GM21576 (cell line): ENCODE measurements at regions not wholly inside any gene's neighbourhood (a gene's known extent, or its start where the extent isn't known, plus 50 kb on each side); places are given as distances from the start of the nearest gene placed in this dataset.

Experiments used
- ATAC-seq: cut with Tn5 transposase; IDR thresholded peaks from one replicate; pipeline ENCODE4 v1.9.1; 2021; ENCODE audit warnings: mild to moderate bottlenecking, moderate library complexity; ENCODE audit not compliant: unreplicated experiment

DNA sequence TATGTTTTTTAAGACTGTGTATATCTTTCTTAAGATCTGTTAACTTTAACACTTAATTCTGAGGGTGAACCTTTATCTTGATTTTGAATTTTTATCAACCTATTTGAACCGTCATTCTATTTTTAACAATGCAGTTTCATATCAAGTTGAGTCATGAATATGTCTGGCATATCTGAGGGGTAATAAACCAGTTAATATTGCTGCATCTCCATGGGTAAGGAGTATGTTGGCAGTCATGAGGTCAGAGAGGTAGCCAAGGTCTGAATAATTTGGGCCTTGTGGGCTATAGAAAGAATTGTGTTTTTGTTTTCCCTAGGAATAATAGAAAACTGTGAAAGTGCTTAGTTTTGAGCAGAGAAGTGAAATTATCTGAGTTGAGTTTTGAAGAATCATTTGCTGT, 419.0 kb downstream of the PLK2 start:
- ATAC-seq, result no peak

DNA sequence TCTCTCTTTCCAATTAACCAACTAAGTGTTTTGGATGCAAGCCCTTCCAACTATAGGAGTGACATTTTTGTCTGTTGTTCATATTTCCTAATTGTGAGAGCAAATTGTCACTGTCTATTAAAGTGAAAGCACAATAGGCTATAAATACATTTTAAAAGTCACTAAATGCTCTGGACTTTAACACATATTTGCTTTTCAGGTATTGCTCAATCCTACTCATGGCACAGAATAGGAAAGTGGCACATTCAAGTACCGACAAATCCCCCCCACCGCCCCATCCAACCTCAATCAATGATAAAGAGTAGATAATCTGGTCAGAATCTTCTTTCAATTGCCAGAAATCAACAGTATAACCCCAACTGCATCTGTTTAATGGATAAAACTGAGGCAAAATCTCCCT, 419.8 kb downstream of the PLK2 start:
- no peak for ATAC-seq

DNA sequence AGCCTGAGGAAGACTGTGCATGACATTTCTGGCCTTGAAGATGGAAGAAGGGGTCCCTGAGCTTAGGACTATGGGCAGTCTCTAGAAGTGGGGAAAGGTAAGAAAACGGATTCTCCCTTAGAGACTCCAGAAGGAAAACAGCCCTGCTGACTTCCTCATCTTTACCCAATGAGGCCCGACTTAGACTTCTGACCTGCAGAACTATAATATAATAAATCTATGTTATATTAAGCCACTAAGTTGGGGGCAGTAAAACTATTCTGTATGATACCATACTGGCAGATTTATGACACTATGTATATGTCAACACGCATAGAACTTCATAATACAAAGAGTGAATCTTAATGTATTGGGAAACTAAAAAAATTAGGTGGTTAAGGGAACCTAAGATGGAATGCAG, 422.0 kb downstream of the PLK2 start:
- no peak for ATAC-seq

DNA sequence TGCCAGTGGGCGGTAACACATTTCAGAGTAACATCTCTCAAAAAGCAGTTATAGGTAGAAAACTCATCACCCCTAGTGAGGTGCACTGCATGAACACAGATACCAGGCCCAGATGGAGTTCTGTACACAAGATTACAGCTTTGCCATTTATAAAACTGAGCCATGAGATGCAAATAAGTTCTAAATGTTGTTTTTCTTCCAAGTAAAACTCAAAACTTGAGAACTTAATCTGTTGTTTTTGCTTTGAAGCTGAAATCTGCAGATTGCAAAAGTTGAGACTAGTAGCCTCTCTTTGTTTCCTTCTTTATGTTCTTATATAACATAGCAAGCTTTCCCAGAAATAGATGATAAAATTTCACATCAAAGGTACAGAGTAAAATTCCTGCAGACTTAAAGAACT, 434.1 kb downstream of the PLK2 start:
- ATAC-seq, result no peak

DNA sequence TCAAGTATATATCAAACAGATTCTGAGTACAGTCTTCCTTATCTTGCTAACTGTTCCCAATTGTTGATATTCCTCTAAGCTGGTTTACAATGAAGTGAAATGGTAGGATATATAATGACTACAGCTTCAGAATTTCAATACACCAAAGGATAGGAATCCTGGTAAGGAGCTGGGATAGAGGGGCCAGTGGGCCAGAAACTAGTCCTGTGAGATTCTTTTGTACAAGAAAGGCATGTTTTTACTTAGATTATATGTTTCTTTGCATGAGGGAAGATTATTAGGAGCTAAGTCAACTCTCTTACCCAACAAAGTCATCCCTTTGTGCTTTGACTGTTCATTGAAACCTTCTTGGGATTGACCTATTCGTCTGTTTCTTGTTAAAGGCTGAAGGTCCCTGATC, 435.7 kb downstream of the PLK2 start:
- ATAC-seq, result no peak

DNA sequence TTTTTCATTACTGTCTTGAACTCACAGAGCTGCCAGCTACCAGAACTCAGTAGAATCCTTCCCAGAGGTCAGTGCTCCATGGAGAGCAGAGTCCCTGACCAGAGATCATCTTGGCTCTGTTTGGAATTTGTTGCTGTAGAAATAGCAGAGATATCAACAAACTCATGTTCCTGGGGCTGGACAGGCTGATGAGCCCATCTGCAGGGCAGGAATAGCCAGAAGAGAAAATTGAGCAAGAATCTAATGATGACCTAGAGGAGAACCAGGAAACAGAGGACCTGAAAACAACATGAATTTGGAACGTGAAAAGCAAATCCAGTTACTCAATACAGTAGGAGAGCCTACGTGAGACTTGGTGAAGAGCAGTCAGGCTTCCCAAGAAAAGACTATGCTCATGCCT, 437.8 kb downstream of the PLK2 start:
- no peak for ATAC-seq

DNA sequence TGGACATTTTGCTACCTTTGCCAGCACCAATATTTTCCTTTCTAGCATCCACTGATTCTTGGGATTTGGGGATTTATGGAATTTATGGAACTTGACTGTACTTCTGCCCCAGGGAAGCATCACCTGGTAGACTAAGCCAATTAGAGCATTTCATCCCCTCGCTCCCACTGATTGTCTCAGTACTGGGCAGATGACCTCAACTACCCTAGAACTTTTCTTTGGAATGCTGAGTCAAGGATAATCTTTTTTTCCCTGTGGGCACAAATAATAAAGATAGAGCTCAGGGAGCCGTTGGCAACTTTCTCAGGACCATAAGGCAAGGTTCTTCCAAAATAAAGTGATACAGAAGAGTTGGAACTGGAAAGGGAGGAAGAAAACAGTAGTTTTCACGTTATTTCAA, 438.4 kb downstream of the PLK2 start:
- ATAC-seq, result no peak

DNA sequence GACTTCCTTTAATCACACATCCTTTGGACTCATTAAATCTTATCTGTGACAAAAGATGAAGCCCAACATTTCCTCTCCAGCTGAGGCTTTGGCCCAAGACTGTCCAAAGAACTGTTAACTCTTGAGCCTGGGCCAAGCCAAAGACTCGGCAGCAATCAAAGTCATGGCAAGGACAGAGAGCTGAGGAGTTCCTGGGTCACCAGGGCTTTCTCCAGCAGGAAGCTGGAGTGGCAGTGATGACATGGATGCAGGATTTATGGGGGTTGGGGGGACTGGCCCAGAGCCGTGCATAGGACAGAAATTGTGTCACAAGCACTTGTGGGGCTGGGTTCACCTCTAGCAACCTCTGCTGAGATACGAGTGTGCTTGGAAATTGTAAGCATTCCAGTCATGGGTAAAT, 440.3 kb downstream of the PLK2 start:
- ATAC-seq, result no peak

DNA sequence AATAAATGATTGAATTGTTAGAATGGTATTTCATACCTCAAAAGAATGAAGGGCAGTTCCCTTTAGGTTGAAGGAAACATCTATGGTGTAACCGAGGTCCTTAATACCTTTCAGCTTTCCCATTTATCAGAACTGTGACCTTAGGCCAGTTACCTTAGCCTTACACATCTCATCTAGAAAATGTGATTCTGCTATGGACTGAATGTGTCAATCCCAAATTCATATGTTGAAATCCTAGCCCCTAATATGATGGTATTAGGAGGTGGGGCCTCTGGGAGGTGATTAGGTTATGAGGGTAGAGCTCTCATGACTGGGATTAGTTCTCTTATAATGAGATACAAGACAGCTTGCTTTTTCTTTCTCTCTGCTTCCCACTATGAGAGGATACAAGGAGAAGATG, 441.9 kb downstream of the PLK2 start:
- no peak for ATAC-seq

DNA sequence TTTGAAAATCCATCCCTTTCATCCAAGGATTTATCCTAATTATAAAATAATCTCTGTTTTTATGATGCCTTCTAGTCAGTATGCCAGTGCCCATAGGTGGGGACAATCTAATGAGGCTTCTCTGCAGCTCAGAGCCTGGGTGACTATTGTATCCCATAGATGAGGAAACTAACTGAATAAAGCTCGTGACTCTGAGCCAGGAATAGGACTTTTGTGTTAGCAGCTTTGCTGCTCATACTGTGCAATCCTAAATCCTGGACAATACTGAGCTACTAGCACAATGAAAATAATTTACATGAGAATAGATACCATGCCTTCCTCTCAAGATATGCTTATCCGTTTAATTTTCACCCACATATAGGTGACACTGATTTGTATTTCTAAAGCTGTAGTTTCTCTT, 443.0 kb downstream of the PLK2 start:
- no peak for ATAC-seq

DNA sequence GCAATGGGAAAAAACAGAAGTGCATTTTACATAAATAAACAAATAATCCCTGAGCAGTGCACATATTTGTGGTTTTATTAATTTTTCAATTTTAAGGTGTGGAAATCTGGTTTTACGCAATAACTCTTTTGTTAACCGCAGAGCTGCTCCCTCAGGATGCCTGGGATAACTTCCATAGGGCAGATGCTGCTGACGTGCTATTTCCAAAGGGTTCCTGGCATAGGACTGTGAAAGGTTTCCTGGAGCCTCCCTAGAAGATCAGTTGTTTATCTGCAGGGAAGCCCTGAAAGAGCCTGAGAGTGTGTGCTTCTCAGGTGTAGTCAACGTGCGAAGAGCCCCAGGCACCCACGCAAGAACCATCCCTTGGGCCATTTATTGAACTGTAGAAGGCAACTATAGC, 443.5 kb downstream of the PLK2 start:
- no peak for ATAC-seq

DNA sequence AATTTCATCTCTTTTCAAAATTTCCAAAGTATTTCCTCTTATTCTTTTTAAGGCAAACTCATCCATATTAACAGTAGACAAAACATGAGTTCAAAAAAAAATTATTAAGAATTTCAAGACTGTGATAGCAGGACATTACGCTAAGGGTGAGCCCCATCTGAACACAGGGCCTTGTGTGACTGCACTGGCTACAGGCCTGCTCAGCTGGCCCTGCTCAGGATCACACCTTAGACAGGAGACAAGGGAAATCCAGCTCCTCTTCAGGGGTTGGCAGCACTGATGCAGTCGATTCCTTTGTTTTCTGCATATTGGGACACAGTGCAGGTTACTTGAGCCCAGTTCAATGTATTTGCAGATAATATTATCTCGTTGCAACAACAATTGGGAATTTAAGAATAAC, 444.7 kb downstream of the PLK2 start:
- no peak for ATAC-seq

DNA sequence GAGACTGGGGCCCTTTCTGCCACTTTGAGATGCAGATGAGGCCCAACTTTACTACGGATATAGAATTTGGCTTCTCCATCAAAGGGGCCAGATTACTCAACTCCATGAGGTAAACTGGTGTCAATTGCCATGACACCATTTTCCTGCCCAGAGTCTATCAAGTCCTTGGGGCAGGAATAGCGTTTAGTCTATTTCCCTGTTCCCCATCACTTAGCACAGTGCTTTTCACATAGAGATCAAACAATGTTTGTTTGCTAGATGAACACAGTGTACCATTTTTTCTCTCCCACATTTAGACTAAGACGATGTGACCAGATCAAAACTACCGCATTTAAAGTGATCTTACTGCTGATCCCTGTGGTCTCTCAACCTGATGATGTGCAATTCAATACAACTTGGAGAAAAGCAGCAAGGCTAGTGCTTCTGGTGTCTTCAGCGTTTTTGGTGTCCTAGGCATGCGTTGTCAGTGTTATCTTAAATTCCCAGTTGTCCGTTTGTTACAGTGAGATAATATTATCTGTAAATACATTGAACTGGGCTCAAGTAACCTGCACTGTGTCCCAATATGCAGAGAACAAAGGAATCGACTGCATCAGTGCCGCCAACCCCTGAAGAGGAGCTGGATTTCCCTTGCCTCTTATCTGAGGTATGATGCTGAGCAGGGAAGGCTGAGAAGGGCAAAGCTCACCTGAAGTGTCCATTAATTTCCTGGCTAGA, 446.2 kb downstream of the PLK2 start:
- no peak for ATAC-seq

DNA sequence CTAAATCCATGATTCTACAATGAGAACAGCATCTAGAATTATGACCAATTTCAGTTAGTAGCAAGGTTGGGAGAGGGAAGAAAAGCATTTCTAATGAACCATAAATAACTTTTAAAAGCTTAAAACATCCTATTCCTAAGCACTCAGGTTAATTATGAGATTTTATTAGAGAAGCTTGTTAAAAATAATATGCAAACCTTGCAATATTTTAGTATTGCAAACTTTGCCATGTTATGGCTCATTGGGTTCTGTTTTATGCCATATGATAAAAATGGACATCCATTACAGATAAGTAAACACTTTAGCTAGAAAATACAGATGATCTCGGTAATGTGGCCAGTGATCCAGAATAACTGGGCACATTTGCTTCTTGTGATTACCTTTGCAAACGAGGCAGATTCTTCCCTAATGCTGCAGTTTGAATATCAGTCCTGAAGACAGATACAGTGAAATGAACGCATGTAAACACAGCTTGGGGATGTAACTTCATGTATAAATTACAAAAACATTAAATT, 447.0 kb downstream of the PLK2 start:
- no peak for ATAC-seq

DNA sequence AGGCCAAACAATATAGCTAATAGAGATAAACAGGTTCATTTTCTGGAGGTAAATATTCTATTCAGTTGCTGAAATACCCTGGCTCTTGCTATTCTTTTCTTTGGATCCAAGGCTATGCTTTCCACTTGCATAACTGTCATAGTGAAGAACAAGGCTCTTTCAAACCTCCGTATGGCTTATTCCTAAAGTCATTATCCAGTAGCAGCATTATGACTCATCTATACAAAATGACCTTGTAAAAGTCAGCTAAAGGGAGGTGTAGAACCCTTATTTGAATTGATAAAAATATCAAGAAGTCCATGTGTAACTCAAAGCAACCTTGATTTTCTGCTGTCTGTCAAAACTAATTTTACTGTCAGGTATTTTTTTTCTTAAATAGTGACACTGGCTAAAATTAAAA, 447.8 kb downstream of the PLK2 start:
- no peak for ATAC-seq

DNA sequence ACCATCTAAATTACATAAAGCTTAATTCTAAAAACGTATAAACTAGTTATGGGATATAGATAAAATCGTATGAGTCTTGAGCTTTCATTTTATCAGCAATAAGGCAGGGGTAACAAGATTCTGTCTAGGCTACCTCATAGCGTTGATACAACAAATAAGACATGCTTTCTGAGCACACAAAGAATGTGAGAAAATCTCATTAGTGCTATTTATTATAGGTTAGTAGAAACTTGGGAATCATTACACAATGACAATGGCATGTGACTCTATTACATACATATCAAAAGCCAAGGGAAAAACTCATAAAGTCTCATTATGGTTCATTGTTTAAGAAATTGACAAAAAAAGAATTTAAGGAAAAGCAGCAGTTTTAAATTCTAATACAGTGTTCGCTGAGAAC, 448.6 kb downstream of the PLK2 start:
- no peak for ATAC-seq

DNA sequence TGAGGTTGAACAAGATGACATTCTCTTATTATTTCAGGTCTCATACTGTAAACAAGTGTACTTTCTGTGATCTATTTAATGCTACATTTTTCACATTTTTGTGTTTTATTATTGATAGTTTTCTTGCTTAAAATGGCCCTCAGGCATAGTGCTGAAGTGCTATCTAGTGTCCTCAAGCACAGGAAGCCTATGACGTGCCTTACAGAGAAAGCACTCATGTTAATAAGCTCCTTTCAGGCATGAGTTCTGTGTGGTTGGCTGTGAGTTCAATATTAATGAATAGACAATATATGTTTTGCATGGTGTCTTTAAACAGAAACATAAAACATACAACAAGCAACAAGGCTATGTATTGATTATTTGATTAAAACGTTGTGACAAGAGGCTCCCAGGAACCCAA, 450.1 kb downstream of the PLK2 start:
- no peak for ATAC-seq

DNA sequence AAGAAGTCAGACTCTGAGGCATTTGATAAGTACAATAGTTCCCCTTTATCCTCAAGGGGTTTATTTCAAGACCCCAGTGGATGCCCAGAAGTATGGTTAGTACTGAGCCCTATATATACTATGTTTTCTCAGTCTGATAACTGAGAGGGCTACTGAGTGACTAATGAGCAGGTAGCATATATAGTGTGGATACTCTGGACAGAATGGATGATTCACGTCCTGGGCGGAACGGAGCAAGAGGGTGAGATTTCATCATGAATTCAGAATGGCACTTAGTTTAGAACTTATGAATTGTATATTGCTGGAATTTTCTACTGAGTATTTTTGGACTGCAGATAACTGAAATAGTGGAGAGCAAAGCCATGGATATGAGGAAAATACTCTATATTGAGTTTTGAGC, 457.6 kb downstream of the PLK2 start:
- no peak for ATAC-seq

DNA sequence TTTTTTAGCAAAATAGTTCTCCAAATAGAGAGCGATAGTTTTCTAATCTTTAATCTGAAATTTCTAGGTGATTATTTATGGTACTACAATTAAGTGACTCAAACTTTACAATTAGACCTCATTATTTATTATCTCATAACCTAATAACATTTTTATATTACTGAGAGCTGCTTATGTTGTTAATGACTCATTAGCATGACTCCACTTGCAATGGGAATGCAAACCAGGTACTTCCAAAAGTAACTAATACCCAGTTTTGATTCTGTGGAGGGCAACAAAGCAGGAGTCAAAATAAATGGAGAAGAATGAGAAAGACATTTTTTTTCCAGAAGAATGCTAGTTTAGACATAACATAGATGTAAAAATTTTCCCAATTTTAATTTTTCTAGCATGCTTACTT, 466.0 kb downstream of the PLK2 start:
- no peak for ATAC-seq

DNA sequence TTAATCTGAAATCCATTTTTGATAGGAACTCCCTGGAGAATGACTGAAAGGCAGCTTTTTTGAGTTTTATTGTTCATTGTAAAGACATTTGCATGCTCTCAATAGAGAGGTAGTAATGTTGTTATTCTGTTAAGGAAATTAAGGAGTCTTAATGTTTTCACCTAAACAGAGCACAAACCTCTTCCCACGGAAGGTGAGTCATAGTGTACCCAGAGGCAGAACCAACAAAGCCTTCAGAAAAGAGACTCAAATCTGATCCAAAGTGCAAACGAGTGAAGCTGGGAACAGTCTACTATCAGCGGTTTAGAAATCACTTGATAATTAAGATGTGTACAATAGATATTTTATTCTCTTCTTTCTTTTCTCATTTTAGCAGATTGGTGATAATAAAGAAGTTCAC, 470.5 kb downstream of the PLK2 start:
- ATAC-seq, result no peak

DNA sequence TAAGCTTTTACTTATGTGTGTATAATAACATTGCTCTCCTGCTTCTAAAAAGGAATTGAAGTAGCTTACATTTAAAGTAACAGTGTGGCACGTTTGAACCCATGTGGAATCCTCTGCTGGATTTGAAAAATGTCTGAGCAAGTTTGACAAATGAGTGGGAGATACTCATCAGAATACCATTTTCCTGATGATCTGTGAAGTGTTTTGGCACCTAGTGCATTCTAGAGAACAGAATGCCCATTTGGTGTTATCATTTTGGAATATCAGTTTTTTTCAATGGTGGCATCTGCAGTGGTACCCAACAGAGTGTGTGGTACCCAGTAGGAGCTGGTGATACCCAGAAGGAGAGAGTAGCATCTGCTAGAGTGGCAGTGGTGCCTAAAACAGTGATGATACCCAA, 471.1 kb downstream of the PLK2 start:
- ATAC-seq, result no peak

DNA sequence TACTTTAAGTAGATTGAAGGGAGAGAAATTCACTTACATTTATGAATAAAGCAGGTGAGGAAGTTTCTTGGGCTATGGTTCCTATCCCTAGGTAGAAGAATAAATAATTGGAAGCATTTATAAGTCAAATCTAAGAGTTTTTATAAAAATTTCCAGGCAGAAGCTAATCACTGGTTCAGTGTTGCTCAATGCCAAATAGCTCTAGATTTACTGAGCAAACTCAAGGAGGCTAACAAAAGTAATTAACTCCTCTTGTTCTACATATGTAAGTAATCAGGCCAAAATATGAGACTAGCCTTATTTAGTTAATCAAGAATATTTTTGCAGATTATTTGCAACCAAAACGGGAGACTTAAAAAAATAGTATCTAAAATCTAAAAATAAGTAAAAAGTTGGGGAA, 472.3 kb downstream of the PLK2 start:
- no peak for ATAC-seq

DNA sequence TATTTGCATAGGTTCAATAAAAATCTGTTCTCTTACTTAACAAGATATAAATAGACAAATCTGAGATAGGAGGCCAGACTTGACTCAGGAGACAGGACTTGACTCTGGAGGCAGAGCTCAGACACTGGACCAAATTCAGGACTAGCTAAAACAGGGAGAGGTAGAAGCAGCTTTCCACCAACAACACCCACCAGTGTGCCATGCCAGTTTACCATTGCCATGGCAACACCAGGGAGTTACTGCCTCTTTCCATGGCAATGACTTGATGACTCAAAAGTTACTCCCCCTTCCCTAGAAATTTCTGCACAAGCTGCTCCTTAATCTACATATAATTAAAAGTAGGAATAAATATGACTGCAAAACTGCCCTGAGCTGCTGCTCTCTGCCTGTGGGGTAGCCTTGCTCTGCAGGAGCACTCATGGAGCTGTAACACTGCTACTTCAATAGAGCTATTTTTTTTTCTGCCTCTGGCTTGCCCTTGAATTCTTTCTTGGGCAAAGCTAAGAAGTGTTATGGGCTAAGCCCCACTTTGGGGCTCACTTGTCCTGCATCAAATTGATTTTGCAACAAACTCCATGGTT, 473.0 kb downstream of the PLK2 start:
- no peak for ATAC-seq
